HCT116 (cell line): ENCODE measurements at regions not wholly inside any gene's neighbourhood (a gene's known extent, or its start where the extent isn't known, plus 50 kb on each side); places are given as distances from the start of the nearest gene placed in this dataset.

Experiments used
- ATAC-seq: fragments of 200-7000 bp; cut with Tn5 transposase; 2 replicates; pipeline ENCODE4 v1.9.1; 2020; ENCODE audit warnings: mild to moderate bottlenecking, moderate library complexity
- BruUV-seq: library from RNA; stranded (reverse); fragments of 400-500 nt; replicated peaks from 2 replicates; lab custom pipeline; 2021; lab: Mats Ljungman, UMichigan
- CTCF ChIA-PET: fragments of 300-600 bp; sonication (Branson Sonifier 250); formaldehyde crosslinking; loops from one replicate; lab custom pipeline; 2021; ENCODE audit warnings: antibody characterized with exemption; lab: Charles Lee
- POLR2A ChIA-PET: fragments of 300-600, 350-600 bp; sonication (Branson Sonifier 250); formaldehyde crosslinking; loops from one replicate; lab custom pipeline; 2021; ENCODE audit warnings: antibody characterized with exemption; lab: Charles Lee
- RAD21 ChIA-PET, 2 experiments: fragments of 300-600 bp; sonication (Branson Sonifier 250); formaldehyde crosslinking; loops; one replicate each; lab custom pipeline; 2023; ENCODE audit warnings: low total read pairs in 2 of 2; ENCODE audit not compliant: uncharacterized antibody in 2 of 2, unreplicated experiment in 2 of 2, low non-redundant PET in 1 of 2; lab: Charles Lee
- DNase-seq: peaks from one replicate; pipeline ENCODE4 v3.0.0-alpha.2; 2010; ENCODE audit warnings: low read depth, low spot score
- H2AFZ ChIP-seq: fragments of 200-600 bp; shearing (Covaris generic), sonication (generic); 2 replicates; pipeline ENCODE4 v1.6.1; 2017; ENCODE audit warnings: low read depth, mixed run types, mixed read lengths, antibody characterized with exemption, low read length; ENCODE audit not compliant: poor library complexity, severe bottlenecking
- H3K27ac ChIP-seq: 2 replicates; pipeline ENCODE4 v1.5.1; 2012; ENCODE audit warnings: low read depth, low read length
- H3K27me3 ChIP-seq: fragments of 200-600 bp; sonication (generic); 2 replicates; pipeline ENCODE4 v1.6.1; 2016; ENCODE audit warnings: mixed run types, low read length, mixed read lengths; ENCODE audit not compliant: insufficient read depth
- H3K36me3 ChIP-seq, 2 experiments: fragments of 200-500 bp in 1 of 2; fragments of 200-600 bp in 1 of 2; sonication (Bioruptor generic) in 1 of 2; sonication (generic) in 1 of 2; 2 replicates each; pipeline versions ENCODE4 v1.5.1 to v1.6.1; 2014 to 2016; ENCODE audit warnings: low read length in 2 of 2, inconsistent platforms in 1 of 2, mixed read lengths in 1 of 2, mixed run types in 1 of 2; ENCODE audit not compliant: insufficient read depth in 2 of 2, control insufficient read depth in 1 of 2
- H3K4me1 ChIP-seq, 2 experiments: fragments of 200-600 bp in 1 of 2; sonication (generic) in 1 of 2; 2 replicates each; pipeline versions ENCODE4 v1.5.1 to v1.6.1; 2012 to 2017; ENCODE audit warnings: low read length in 2 of 2, inconsistent platforms in 1 of 2, mild to moderate bottlenecking in 1 of 2, mixed read lengths in 1 of 2, mixed run types in 1 of 2, moderate library complexity in 1 of 2; ENCODE audit not compliant: insufficient read depth in 2 of 2, control insufficient read depth in 1 of 2
- H3K4me2 ChIP-seq: fragments of 200-600 bp; sonication (generic); 2 replicates; pipeline ENCODE4 v1.6.1; 2017; ENCODE audit warnings: mixed run types, low read length, mixed read lengths
- H3K4me3 ChIP-seq, 2 experiments: fragments of 200-600 bp in 1 of 2; sonication (generic) in 1 of 2; replicated peaks in 1 of 2; 2 replicates each; pipeline ENCODE4 v1.5.1; 2011 to 2016; ENCODE audit warnings: low read length in 2 of 2, control low read depth in 1 of 2, low read depth in 1 of 2, mild to moderate bottlenecking in 1 of 2, mixed read lengths in 1 of 2, mixed run types in 1 of 2
- H3K79me2 ChIP-seq: fragments of 200-600 bp; sonication (generic); 2 replicates; pipeline ENCODE4 v1.6.1; 2017; ENCODE audit warnings: mild to moderate bottlenecking, mixed run types, low read length, moderate library complexity, mixed read lengths; ENCODE audit not compliant: insufficient read depth
- H3K9ac ChIP-seq: fragments of 200-600 bp; sonication (generic); 2 replicates; pipeline ENCODE4 v1.6.1; 2016; ENCODE audit warnings: low read length, mixed read lengths
- H3K9me2 ChIP-seq: fragments of 200-600 bp; sonication (generic), shearing (Covaris generic); 2 replicates; pipeline ENCODE4 v1.6.1; 2017; ENCODE audit warnings: mixed run types, mild to moderate bottlenecking, moderate library complexity; ENCODE audit not compliant: insufficient read depth
- H3K9me3 ChIP-seq, 2 experiments: fragments of 200-500 bp in 1 of 2; fragments of 200-600 bp in 1 of 2; sonication (Bioruptor generic) in 1 of 2; sonication (generic) in 1 of 2; 2 replicates each; pipeline ENCODE4 v1.6.1; 2014 to 2017; ENCODE audit warnings: low read length in 2 of 2, mixed read lengths in 2 of 2, inconsistent platforms in 1 of 2, low read depth in 1 of 2, mild to moderate bottlenecking in 1 of 2, mixed run types in 1 of 2, moderate library complexity in 1 of 2; ENCODE audit not compliant: control insufficient read depth in 1 of 2, insufficient read depth in 1 of 2
- H4K20me1 ChIP-seq: fragments of 200-600 bp; sonication (generic), shearing (Covaris generic); 2 replicates; pipeline ENCODE4 v1.6.1; 2017; ENCODE audit warnings: mixed run types, mild to moderate bottlenecking, moderate library complexity; ENCODE audit not compliant: insufficient read depth
- CTCF ChIP-seq, 3 experiments: fragments of 200-600 bp in 1 of 3; sonication (generic) in 1 of 3; IDR thresholded peaks in 2 of 3; conservative IDR thresholded peaks in 1 of 3; 2 replicates each; pipeline ENCODE4 v1.5.1; 2012 to 2017; ENCODE audit warnings: low read depth in 2 of 3, low read length in 2 of 3, antibody characterized with exemption in 1 of 3, borderline replicate concordance in 1 of 3, control low read depth in 1 of 3, mild to moderate bottlenecking in 1 of 3, mixed read lengths in 1 of 3, mixed run types in 1 of 3, moderate library complexity in 1 of 3; ENCODE audit not compliant: insufficient read depth in 1 of 3
- ELF1 ChIP-seq: IDR thresholded peaks from 2 replicates; pipeline ENCODE4 v1.6.1; 2012; ENCODE audit warnings: low read depth, borderline replicate concordance
- EZH2 ChIP-seq: fragments of 200-600 bp; sonication (generic); IDR thresholded peaks from 2 replicates; pipeline ENCODE4 v1.6.1; 2017; ENCODE audit warnings: antibody characterized with exemption, mixed run types
- POLR2AphosphoS5 ChIP-seq: IDR thresholded peaks from 2 replicates; pipeline ENCODE4 v1.6.1; 2011; ENCODE audit warnings: mild to moderate bottlenecking, low read depth, low read length, moderate library complexity
- RAD21 ChIP-seq: IDR thresholded peaks from 2 replicates; pipeline ENCODE4 v1.6.1; 2012; ENCODE audit warnings: low read depth, mild to moderate bottlenecking
- SP1 ChIP-seq: IDR thresholded peaks from 2 replicates; pipeline ENCODE4 v1.6.1; 2012; ENCODE audit warnings: low read depth
- SRF ChIP-seq: IDR thresholded peaks from 2 replicates; pipeline ENCODE4 v1.6.1; 2012; ENCODE audit warnings: low read depth
- ZFX ChIP-seq: fragments of 450-650 bp; IDR thresholded peaks from 2 replicates; pipeline ENCODE4 v1.6.1; 2017
- intact Hi-C: fragments of 100-400 bp; cut with micrococcal nuclease; formaldehyde crosslinking; loops from 2 replicates; pipeline ENCODE4 v1.10.0; 2022
- TF ChIP-seq, protein P1 (sequence below): IDR thresholded peaks from 2 replicates; pipeline ENCODE4 v1.6.1; 2012
- TF ChIP-seq, protein P2 (sequence below): IDR thresholded peaks from 2 replicates; pipeline ENCODE4 v1.6.1; 2012

GRCh38 chr2:129135017-129135416 lies 816.3 kb upstream of the HS6ST1 start (continued):
- TF ChIP-seq CTCF (IDR thresholded peaks at IDR 0.05 in 2 of 3, conservative IDR thresholded peaks at IDR 0.05 in 1 of 3; ENCODE audit: borderline replicate concordance in 1 of 3, insufficient read depth in 1 of 3, low read depth in 2 of 3, low read length in 2 of 3) (no peak), RAD21 (no peak), ZFX (no peak), SP1 (no peak), SRF (no peak), EZH2 (no peak)

GRCh38 chr2:129139380-129139779 lies 820.7 kb upstream of the HS6ST1 start:
- Histone ChIP-seq H4K20me1 (no peaks in the 10 kb centered on the region), H3K4me1 (no peaks in the 10 kb centered on the region), H3K36me3 (no peaks in the 10 kb centered on the region), H3K9ac (no peak overlapping the region), H3K79me2 (no peaks in the 10 kb centered on the region), H3K9me3 (no peaks in the 10 kb centered on the region), H3K27me3 (peaks cover 12% of the 10 kb centered on the region), H3K4me2 (no peak overlapping the region), H3K4me3 (no peak overlapping the region), H2AFZ (no peak overlapping the region), H3K27ac (no peak overlapping the region), H3K9me2 (no peaks in the 10 kb centered on the region; the same call in 1 of the 2 replicates)
- BruUV-seq: no TSS peak
- intact Hi-C loops: no loop called here
- TF ChIP-seq, protein P1, sequence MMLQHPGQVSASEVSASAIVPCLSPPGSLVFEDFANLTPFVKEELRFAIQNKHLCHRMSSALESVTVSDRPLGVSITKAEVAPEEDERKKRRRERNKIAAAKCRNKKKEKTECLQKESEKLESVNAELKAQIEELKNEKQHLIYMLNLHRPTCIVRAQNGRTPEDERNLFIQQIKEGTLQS: no peak
- TF ChIP-seq ELF1: no peak
- TF ChIP-seq EZH2: no peak
- no peak for TF ChIP-seq ZFX
- TF ChIP-seq POLR2AphosphoS5: no peak
- TF ChIP-seq, protein P2, sequence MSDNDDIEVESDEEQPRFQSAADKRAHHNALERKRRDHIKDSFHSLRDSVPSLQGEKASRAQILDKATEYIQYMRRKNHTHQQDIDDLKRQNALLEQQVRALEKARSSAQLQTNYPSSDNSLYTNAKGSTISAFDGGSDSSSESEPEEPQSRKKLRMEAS: no peak
- ChIA-PET CTCF (no interaction called here), RAD21 (no interaction called here), POLR2A (no interaction called here)
- no peak for ATAC-seq
- DNase-seq: no peak
